Femur (tissue), 1 donor: ENCODE measurements at regions not wholly inside any gene's neighbourhood (a gene's known extent, or its start where the extent isn't known, plus 50 kb on each side); places are given as distances from the start of the nearest gene placed in this dataset.

Experiments used
- DNase-seq: peaks from one replicate; pipeline ENCODE4 v3.0.0-alpha.2; 2017

DNA sequence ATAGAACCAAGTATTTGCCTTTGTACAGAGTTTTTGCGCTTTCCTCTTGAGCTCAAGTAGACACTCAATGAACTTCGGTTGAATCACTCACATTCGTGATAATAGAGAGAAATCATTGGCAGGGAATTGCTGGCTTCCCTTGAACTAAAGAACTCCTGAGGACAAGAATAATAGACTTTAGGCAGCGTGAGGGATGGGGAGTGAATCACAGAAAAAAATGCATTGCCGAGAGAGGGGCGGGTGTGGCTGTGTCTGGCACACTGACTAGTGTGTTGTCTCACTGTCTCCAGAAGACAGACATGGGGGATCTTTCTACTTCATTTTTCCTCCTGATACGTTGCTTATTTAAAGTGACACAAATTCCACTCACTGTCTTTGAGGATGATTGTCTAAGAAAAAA lies 805.2 kb downstream of the BCL11B start:
- no peak for DNase-seq

DNA sequence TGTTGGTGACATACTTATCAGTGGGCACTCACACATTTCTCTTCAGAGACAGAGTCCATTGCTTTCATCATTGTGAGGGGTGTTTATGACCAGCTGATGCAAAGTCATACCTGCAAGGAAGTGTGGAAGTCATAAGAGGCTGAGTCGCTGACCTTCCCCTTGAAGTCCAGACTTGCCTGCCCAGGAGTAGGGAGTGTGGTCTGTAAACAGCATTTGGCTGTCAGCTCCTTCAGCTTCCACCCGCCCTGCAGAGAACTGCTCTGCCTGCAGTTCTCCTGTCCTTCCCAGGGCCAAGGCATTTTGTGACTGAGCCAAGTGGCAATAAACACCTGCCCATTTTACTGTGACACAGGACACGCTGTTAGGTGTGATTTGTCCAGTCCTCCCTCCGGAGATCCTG lies 801.3 kb downstream of the BCL11B start:
- DNase-seq = no peak

- DNase-seq = no peak
Observed at GRCh38 chr14:98474900-98475299, 797.1 kb downstream of the BCL11B start.

GRCh38 chr14:98477935-98478334 lies 794.1 kb downstream of the BCL11B start:
- no peak for DNase-seq

DNA sequence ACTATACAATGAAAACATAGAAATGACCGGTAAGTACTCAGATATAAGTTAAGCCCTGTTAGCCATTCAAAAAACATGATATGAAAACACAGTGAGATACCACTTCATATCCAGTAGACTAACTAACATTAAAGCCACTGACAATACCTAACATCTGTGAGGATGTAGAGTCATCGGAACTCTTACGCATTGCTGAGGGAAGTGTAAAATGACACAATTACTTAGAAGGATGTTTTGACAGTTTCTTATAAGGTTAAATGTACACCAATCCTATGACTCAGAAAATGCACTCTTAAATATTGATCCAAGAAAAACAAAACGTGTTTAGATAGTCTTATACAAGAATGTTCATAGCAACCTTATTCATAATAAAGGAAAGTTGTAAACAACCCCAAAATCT lies 782.9 kb downstream of the BCL11B start:
- DNase-seq = no peak

DNA sequence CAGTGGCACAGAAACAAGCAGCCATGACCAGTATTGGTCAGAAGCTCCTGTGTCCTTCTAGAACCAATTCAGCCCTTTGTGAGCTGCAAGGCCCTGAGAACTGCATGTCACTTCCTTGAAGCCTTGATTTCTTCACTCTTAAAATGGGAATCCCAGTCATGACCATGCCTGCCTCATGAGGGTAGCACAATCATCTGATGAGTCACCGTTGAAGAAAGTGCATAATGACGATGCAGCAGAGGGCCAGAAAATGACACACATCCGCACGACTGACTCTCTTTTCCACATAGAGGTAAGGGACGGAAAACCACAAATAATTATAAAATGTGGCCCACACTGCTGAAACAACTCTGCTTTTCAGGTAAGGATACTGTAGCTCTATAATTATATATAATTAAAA lies 777.4 kb downstream of the BCL11B start:
- no peak for DNase-seq

- no peak for DNase-seq
Observed at GRCh38 chr14:98498019-98498885, 773.7 kb downstream of the BCL11B start.

- DNase-seq = no peak
Observed at GRCh38 chr14:98501335-98501734, 770.7 kb downstream of the BCL11B start.

DNA sequence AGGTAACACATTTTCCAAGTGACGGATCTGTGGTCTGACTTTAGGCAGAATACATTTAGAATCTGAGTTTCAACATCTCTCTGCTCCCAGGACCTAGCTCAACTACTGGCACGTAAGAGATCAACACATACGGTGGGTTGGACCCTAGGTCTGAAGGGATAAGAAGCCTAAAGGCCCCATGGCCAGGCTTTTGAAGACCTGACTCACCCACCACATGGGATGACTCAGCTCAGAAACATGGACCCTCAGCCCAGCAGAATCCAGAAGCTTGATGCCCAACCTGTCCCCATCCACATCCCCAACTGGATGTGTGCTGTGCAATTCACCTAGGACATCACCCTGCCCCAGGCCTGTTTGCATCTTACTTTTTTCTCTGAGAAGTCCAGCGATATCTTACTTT lies 770.2 kb downstream of the BCL11B start:
- DNase-seq = no peak

- DNase-seq = no peak
Observed at GRCh38 chr14:98503086-98503815, 768.7 kb downstream of the BCL11B start.

- DNase-seq = no peak
Observed at GRCh38 chr14:98507264-98507663, 764.7 kb downstream of the BCL11B start.

GRCh38 chr14:98510392-98510791 lies 761.6 kb downstream of the BCL11B start:
- DNase-seq = no peak

DNA sequence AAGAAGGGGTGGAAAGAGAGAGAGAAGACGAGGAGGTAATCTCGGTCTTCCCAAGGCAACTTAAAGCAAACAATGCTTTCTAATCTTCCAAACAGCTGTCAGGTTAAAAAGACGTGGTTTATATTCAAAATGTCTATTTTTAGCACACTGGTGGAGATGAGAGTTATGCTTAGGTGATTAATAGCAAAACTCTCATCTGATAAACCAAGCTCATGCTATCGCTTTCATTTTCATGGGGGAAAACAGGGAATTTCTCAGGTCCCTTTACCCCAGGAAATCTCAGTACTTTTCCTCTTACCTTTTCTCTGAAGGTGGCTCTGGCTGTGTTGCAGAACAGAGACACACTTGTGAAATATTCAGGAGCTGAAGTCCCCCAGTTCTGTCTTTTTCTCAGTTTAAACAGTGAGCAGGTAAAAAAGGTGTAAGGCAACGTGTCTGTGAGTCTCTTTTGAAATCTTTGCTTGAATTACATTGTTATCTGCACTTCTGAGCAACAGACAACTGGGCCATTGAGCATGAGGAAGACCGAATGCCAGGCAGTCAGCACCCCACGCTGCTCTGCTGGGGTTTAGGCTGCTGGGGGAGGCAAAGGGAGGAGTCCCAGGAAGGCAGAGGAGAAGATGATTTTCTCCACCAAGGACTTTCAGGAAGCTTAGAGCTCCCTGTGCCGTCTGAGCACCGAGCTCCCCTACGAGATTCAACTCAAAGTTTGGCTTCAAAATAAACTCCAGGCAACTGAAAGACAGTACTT lies 759.3 kb downstream of the BCL11B start:
- no peak for DNase-seq

DNA sequence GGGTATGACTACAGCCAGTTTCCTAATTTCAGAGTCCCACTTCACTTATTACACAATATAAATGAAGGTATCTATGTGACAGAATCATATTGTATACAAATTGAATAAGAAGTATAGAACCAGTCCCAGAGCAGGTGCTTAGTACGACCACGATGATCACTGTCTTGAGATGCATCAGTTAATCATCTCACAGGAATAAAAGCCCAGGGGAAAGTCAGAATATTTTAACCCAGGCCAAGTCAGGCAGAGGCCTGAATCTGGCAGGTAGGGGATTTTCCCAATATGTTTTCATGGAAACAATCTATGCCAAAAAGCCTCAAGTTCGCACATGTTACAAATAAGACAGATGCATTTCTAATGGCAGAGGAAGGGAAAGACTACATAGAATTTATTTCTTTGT lies 758.4 kb downstream of the BCL11B start:
- no peak for DNase-seq

DNA sequence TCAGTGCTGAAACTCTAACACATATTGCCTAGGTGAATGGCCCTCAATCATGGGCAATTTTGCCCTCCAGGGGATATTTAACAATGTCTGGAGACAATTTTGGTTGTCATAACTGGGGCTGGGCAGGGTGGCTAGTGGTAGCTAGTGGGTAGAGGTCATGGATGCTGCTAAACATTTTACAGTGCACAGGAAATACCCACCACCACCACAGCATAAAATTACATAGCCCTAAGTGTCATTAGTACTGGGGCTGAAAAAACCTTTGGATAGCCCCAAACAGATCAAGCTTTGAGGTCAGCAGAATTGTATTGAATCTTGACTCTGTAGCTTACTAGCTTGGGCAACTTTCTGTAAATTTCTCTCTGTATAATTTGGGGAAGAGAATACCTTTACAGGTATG lies 758.0 kb downstream of the BCL11B start:
- DNase-seq = no peak

- DNase-seq = no peak
Observed at GRCh38 chr14:98536256-98536655, 735.7 kb downstream of the BCL11B start.

- DNase-seq = no peak
Observed at GRCh38 chr14:98542316-98542715, 729.7 kb downstream of the BCL11B start.

GRCh38 chr14:98543074-98543473 lies 728.9 kb downstream of the BCL11B start:
- DNase-seq = no peak

- no peak for DNase-seq
Observed at GRCh38 chr14:98544174-98544573, 727.8 kb downstream of the BCL11B start.

DNA sequence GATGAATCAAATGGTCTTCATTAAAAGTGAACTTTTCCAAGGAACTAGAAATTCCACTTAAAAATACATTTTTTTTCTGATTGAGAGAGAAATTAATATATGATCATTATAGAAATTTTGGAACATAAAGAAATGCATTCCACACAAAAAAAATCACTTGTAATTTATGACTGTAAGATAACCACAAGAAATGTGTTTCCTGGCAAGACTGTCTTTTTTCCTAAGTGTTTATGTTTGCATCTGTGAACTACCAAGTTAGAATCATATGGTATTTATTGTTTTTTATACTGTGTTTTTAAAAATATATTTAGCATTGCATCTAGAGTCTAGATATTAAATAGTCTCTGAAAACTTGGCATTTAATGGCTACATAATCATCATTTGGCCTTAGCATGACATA lies 726.8 kb downstream of the BCL11B start:
- DNase-seq = no peak

- no peak for DNase-seq
Observed at GRCh38 chr14:98548071-98548686, 723.8 kb downstream of the BCL11B start.

GRCh38 chr14:98551028-98551427 lies 721.0 kb downstream of the BCL11B start:
- DNase-seq = no peak

GRCh38 chr14:98555440-98555839 lies 716.6 kb downstream of the BCL11B start:
- DNase-seq = no peak
